ENCODE measurements at regions not wholly inside any gene's neighbourhood (a gene's known extent, or its start where the extent isn't known, plus 50 kb on each side); places are given as distances from the start of the nearest gene placed in this dataset.

- Histone ChIP-seq H3K9ac (ENCODE audit: low read length) (no peak overlapping the region), H3F3A (ENCODE audit: insufficient read depth) (no peaks in the 10 kb centered on the region), H3K79me2 (ENCODE audit: insufficient read depth, low read length) (no peaks in the 10 kb centered on the region), H3K27ac (ENCODE audit: low read depth, low read length) (no peak overlapping the region), H3K9me2 (replicated peaks; ENCODE audit: insufficient read depth, low read length) (no peaks in the 10 kb centered on the region), H3K4me3 (ENCODE audit: insufficient read depth, low read length, poor library complexity, severe bottlenecking) (no peak overlapping the region), H3K9me3 (ENCODE audit: insufficient read depth, low read length) (no peaks in the 10 kb centered on the region), H2AFZ (ENCODE audit: low read depth, low read length, severe bottlenecking) (no peak overlapping the region), H4K20me1 (ENCODE audit: low read depth, low read length) (no peaks in the 10 kb centered on the region), H3K36me3 (ENCODE audit: low read length) (no peaks in the 10 kb centered on the region), H3K4me2 (ENCODE audit: low read depth, low read length, poor library complexity, severe bottlenecking) (no peak overlapping the region), H3K27me3 (ENCODE audit: low read length) (no peaks in the 10 kb centered on the region)
- TF ChIP-seq CTCF (IDR thresholded peaks at IDR 0.05; ENCODE audit: insufficient read depth, low read length, poor library complexity, severe bottlenecking) (no peak), EZH2phosphoT487 (conservative IDR thresholded peaks at IDR 0.05; ENCODE audit: low read length) (no peak)
These were observed 162.0 kb upstream of the S1PR3 start for GRCh38 chr9:88829276-88829675.

- Histone ChIP-seq H3K36me3 (ENCODE audit: low read length) (no peaks in the 10 kb centered on the region), H3K27me3 (ENCODE audit: low read length) (no peaks in the 10 kb centered on the region), H3K4me2 (ENCODE audit: low read depth, low read length, poor library complexity, severe bottlenecking) (no peak overlapping the region), H3K4me3 (ENCODE audit: insufficient read depth, low read length, poor library complexity, severe bottlenecking) (no peak overlapping the region), H4K20me1 (ENCODE audit: low read depth, low read length) (no peaks in the 10 kb centered on the region), H3K9me3 (ENCODE audit: insufficient read depth, low read length) (no peaks in the 10 kb centered on the region), H3K9me2 (replicated peaks; ENCODE audit: insufficient read depth, low read length) (no peaks in the 10 kb centered on the region), H3K9ac (ENCODE audit: low read length) (no peak overlapping the region), H3K27ac (ENCODE audit: low read depth, low read length) (no peak overlapping the region), H3F3A (ENCODE audit: insufficient read depth) (0 out of 2 replicates have a peak, but pooled peaks cover 4% of the 10 kb centered on the region), H2AFZ (ENCODE audit: low read depth, low read length, severe bottlenecking) (no peak overlapping the region), H3K79me2 (ENCODE audit: insufficient read depth, low read length) (no peaks in the 10 kb centered on the region)
- no peak for TF ChIP-seq CTCF (IDR thresholded peaks at IDR 0.05; ENCODE audit: insufficient read depth, low read length, poor library complexity, severe bottlenecking)
- TF ChIP-seq EZH2phosphoT487 (conservative IDR thresholded peaks at IDR 0.05; ENCODE audit: low read length): no peak
These were observed 159.4 kb upstream of the S1PR3 start for GRCh38 chr9:88831713-88832407.

GRCh38 chr9:88833946-88834345, 157.3 kb upstream of the S1PR3 start:
- no peaks in the 10 kb centered on the region for H3K36me3 ChIP-seq (ENCODE audit: low read length)
- no peak overlapping the region for H3K27ac ChIP-seq (ENCODE audit: low read depth, low read length)
- H3K9me3 ChIP-seq (ENCODE audit: insufficient read depth, low read length): no peaks in the 10 kb centered on the region
- H3K4me3 ChIP-seq (ENCODE audit: insufficient read depth, low read length, poor library complexity, severe bottlenecking): no peak overlapping the region
- no peak overlapping the region for H2AFZ ChIP-seq (ENCODE audit: low read depth, low read length, severe bottlenecking)
- no peak overlapping the region for H3K9ac ChIP-seq (ENCODE audit: low read length)
- 0 out of 2 replicates have a peak, but pooled peaks cover 4% of the 10 kb centered on the region for H3F3A ChIP-seq (ENCODE audit: insufficient read depth)
- no peaks in the 10 kb centered on the region for H3K79me2 ChIP-seq (ENCODE audit: insufficient read depth, low read length)
- TF ChIP-seq CTCF (IDR thresholded peaks at IDR 0.05; ENCODE audit: insufficient read depth, low read length, poor library complexity, severe bottlenecking) (no peak), EZH2phosphoT487 (conservative IDR thresholded peaks at IDR 0.05; ENCODE audit: low read length) (no peak)
- H3K9me2 ChIP-seq (replicated peaks; ENCODE audit: insufficient read depth, low read length): no peaks in the 10 kb centered on the region
- no peaks in the 10 kb centered on the region for H3K27me3 ChIP-seq (ENCODE audit: low read length)
- H4K20me1 ChIP-seq (ENCODE audit: low read depth, low read length): no peaks in the 10 kb centered on the region
- H3K4me2 ChIP-seq (ENCODE audit: low read depth, low read length, poor library complexity, severe bottlenecking): no peak overlapping the region

Data from SU-DHL-6 (cell line).